Ramos (cell line): ENCODE measurements at regions not wholly inside any gene's neighbourhood (a gene's known extent, or its start where the extent isn't known, plus 50 kb on each side); places are given as distances from the start of the nearest gene placed in this dataset.

Experiments used
- in situ Hi-C: fragments of 300-500 bp; cut with MboI; formaldehyde crosslinking; loops from one replicate; pipeline ENCODE4 v1.14.3; 2022; ENCODE audit warnings: low sequenced_read_pairs; ENCODE audit not compliant: unreplicated experiment

DNA sequence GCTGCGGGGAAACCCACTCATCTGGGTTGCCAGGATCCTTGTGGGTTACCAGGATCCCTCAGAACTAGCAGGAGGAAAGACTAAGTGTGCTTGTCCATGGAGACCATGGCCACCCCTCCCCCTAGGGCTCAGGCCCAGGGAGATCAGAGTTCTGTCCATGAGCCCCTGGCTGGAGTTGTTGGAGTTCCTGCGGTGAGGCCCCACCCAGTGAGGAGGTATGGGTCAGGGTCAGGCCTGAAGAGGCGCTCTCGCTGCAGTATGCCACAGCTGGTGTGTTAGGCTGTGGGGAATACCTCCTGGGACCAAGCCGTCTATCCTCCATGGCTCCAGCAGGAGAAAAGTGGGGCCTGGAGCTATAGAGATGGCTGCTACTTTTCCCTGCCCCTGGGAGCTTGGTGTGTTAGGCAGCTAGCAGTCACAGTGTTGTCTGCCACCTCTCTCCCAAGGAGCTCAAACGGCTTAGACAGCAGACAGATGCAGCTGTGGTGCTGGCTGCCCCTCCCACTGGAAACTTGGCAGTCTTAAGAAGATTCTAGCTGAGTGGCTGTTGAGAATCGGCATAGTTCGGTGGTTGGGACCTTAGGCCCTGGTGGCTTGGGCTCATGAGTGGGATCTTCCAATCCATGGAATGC is 240.3 kb upstream of the CELF4 start:
- in situ Hi-C loops, result no loop called here

DNA sequence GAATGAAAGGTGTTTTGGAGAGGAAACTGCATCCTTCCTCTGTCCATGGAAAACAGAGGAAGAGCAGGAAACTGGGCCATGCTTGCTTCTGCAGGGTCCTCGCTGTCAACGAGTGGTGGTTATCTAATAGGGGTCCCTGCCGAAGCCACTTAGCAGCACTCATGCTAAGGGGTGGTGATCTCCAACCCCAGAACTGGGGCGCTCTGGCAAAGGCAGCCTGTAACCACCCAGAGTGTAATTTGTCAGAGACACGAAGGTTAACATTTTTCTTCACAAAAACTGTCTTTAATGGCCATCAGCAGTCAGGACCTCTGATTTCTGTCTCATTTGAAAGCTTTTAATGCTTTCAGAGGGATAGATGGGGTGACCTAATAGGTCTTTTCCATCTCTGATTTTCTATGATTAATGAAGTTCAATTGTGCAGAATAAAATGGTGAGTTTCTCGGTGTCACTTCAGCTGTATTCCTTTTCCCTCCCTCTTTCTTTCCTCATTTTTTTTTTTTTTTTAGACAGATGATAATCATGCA is 231.3 kb upstream of the CELF4 start:
- in situ Hi-C loops, result no loop called here

DNA sequence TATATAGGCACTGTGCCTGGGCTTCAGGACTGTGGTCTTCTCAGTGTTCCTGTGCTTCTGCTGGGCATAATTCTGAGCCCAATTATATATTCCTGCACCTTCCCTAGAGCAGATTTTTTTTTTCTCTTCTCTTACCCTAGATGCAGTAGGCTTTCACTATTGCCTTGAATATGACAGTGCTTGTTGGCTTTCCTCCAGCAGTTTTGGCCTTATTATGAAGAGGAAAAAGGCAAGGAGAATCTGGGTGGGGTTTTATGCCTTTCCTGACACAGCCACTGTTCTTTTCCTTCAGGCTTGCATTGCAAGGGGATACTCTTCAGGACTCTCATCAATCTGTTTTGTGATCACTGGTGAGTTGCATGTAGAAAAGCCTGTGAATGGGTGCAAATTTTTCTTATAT is 221.9 kb upstream of the CELF4 start:
- in situ Hi-C loops, result no loop called here

DNA sequence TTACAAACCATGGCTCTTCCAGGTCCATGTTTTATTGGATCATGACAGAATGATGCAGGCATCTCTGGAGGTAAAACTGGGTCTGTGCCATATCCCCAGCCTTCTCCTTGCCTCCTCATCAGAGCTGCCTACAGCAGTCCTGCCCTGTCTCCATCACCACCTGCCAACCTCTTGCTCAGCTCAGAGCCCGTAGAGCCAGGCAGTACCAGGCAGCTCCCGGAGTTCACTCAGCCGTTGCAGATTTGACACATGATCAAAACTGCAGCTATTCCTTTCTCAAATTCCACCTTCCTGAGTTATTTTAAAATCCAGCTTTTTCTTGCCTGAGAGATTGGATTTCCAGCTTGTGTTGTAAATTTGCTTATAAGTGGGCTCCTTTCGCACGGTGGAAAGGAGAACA is 218.2 kb upstream of the CELF4 start:
- in situ Hi-C loops, result no loop called here

DNA sequence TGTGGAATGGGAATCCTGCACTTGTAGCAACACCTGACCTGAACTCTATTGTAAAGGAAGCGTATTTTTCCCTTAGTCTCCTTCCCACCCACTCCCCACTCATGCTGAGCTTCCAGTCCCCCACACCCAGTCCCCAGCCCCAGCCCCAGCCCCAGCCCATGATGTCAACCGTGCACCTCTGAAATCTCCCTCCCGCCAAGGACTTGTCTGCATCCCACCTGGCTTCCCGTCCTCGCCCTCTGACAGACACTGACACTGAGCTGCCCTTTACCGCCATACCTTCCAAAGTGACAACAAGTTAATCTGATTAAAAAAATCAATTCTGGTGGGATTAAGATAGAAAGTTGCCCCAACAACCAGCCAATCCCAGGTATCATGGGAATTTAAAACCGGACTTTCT is 213.6 kb upstream of the CELF4 start:
- in situ Hi-C loops, result no loop called here

DNA sequence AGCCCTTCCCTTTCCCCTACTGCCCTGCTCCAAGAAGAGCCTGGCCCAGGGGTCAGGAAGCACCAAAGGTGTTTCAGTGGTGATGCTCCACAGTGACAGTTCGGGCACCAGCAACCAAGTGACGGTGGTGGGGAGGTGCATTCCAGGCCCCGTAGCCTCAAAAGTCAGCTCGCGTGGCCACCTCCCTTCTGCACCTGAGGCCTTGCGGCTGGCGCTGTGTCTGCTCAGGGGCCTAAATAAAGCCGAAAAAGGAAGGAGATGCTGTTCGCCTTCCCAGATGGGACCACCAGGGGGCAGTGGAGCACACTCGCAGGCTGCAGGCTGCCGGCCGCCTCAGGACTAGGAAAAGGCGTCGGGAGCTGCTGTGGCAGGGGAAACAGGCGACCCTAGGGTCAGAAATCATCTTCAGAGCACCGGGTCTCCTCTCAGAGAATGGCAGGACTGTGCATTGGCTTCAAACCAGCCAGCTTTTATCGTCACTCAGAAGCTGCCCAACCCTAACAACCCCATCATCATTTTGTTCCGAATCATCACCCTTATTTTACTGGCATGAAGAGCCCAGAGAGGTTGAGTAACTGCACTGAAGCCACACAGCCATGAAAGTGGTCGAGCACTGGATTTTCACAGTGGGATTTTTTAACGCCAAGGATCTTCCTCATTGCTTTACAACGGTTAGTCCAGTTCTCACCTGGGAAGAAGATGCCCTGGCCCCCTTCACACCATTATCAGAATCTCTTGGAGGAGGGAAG is 213.0 kb upstream of the CELF4 start:
- in situ Hi-C loops, result no loop called here

DNA sequence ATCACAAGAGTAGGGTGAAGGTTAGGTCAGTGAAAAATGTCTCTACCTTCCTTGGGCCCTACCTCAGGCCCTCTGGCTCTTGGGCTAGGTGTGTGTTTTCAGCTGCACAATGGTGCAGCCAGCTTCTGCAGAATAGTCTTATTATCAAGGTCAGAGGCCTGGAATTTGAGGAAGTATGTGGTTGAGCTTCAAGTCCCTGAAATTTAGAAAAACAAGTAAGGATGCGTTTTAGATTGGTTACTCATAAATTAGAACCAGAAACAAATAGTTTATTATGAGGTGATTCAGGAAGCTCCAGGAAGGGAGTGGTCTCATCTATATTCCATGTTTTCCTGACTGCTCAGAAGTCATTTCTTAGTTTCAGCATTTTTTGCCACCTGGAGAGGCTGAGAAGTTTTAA is 204.2 kb upstream of the CELF4 start:
- in situ Hi-C loops, result no loop called here

DNA sequence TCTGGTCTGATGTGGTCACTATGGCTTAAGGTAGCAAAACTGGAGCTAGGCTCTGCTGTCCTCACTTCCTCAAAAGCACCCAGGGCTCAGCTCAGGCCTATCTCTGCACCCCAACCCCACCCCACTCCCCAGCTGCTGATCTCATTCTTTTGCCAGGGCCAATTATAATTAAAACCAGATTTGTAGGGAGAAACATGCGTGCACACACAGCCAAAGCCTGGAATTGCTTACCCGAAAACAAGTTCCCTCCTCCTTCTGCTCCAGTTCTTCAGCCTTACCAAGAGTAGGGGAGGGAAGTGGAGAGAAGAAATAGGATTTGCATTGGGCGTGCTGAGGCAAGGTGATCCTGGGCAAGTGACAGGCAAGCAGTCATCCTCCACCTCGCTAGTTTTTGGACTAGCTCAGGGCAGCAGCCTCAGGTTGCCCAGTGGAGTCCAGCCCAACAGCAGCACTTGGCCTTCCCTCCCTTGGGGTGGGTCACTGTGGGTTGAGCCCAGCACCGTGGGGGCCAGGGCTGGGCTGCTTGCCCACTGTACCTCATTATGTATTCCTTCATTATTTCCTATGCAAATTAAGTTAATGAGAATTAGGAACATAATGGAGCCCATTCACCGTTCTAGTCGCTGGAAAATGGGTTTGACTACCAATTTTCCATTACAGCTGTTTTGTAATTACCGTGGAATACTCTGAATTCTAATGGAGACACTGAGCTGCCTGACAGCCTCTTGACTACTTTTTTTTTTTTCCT is 199.1 kb upstream of the CELF4 start:
- in situ Hi-C loops, result no loop called here

DNA sequence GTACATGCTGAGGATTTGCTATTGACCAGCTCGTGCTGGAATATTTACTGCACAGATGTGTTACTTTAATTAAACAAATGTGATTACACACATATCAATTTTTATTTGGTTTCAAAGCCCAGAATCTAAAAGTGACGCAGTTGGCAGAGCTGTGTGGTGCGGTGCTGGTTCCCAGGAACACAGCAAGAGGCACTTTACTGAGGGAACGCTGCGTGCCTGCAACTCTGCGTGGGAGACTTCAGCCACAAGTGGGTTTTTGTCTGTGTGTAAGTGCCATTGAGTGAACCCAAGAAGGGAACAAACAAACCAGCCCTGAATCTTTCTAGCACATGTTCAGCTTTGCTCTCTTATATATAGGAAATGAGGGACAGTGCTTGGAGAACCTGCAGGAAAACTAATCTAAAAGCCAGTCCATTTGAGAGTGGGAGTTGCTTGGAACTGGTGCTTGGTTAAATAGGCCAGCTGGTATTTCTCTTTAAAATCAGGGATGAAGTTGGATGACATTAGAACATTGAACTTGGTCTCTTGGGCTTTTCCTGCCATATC is 196.6 kb upstream of the CELF4 start:
- in situ Hi-C loops, result no loop called here

DNA sequence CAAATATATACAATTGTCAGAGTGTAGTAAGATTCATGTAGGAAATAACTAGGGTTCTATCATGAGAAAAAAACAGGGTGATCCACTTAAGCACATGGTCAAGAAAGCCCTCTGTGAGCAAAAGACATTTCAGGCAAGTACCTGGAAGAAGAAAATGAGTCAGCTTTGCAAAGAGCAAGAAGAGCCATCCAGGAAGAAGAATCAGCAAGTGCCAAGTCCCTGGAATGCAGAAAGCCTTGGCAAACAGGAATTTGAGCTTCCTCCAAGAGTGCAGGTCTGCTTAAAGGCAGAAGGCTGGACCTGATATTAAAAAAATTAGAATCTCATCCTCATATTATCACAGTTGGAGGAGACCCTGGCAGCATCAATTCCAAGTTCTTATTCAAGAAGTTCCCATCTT is 188.5 kb upstream of the CELF4 start:
- in situ Hi-C loops, result no loop called here

DNA sequence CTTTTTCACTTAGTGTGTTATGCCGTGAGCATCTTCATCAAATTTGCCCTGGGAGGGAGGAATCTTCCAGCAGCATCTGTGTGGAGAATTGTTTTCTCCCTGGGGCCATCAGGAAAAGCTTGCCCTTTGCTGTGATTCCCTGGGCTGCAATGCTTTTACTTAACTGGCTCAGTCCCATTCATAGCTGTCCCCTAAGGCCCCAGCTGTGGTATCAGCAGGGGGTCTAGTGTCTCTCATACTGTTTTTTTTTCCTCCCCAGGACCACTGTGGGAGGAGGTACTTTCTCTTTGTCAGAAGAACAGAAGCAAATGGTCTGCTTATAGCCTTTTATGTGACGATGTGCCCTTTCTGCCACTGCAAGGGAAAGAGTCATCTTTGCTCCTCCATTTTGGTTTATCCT is 176.8 kb upstream of the CELF4 start:
- in situ Hi-C loops, result no loop called here

DNA sequence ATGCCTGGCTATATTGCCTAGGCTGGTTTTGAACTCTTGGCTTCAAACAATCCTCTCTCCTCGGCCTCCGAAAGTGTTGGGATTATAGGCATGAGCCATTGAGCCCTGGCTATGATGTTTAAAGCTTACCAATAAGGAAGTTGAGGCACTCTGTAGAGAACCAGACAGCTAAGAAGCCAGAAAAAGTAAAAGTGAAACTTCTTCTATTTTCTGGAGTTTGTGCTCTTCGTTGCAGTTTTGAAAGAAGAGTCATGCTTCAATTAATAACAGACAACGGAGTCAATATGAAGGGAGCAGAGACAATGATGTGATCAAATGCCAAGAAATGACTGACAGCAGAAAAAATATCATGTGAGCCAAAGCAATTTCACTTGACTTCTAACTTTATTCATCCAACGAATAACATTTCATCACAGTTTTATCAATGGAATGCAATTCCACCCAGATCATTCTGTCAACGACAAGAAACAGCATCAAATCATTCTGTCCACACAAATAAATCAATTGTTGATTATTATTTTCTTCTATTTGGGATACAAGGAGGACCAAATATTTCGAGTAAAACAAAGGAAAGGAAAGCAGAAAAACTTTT is 175.5 kb upstream of the CELF4 start:
- in situ Hi-C loops, result no loop called here

DNA sequence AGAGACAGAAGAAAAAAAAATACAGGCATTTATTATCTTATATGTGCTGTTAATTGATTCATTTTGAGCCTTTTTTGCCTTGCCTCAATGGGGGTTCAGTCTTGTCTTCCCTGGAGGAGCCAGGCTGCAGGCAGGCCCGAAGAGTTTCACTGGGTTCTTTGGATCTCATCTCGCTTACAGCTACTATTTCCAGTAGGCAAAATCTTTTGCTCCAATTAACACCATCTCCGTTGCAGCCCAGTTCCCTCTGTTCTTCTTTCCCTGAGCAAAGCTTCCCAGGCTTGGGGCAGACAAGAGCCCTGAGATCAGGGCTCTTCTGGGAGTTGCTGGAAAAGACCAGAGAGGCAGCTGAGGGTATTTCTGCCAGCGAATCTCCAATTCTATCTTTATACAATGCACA is 168.8 kb upstream of the CELF4 start:
- in situ Hi-C loops, result no loop called here

DNA sequence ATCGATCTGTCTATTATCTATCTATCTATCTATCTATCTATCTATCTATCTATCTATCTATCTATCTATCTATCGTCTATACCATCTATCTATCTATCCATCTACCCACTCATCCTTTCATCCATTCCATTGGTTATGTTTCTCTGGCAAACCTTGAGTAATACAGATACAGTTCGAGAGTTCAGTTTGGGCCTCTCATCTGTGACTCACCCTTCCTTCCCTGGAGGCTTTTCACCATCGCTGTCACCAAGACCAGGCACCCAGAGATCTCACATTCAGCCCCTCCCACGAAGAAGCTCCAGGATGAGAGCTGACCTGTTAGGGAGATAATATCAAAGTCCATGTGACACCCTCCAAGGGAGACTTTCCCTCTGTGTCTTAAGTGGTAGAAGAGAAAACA is 164.1 kb upstream of the CELF4 start:
- in situ Hi-C loops, result no loop called here

DNA sequence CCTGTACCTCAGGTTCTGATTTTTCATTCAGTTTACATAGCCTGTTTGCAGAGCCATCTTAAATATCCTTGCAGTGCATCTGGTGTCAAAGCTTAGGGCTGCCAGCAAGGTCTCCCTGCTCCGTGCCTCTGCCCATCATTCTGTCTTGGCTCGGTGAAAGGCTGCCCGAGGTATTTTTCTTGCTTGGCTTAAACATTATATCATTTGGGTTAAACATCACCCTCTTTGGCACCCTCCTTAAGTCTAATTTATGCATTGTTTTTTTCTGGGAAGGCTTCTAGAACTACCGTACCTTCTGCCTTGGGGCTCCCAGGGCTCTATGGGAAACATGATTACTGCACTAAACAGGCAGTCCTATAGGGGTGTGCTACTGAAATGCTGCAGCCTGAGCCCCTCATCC is 158.6 kb upstream of the CELF4 start:
- in situ Hi-C loops, result no loop called here

DNA sequence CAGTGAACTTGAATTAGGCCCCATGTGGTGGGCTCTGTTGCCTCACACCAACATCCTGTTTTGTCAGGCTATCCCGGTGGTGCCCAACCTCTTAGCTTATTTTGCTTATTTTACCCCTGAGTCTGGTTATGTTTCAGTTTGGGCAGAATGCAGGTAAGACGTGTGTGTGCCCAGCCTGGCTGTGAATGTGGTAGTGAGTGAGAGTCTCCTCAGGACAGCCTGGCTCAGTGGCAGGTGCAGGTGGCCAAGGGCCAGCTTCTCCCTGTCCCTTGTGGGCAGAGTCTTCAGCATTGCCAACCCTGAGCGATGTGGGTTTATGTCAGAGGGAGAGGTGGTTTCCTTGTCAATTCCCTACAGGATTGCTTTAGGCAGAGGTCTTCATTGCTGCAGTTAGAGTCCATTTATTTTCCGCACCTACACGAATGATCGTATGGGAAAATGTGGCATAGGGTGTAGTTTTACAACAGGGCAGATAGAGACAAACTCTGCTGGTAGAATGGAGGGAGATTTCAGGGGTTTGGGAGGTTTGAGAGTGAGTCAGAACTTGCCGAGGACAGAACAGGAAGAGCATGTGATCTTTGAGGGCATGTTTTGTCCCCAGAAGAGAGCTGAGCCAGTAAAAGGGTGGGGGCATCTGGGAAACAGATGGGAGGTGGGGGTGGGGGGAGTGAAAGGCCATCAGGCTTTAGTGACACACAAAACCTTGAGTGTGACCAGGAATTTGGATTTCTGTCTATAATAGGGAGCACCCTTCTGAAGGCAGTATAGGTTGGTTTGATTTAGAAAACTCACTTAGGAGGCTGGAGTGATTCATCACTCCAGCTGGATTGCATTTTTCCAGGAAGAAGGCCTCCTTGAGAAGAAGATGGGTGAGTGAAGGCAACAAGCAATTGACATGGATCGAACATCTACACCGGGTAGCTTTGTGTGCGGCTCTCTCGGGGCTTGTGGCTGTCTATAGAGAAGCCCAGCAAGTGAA is 156.2 kb upstream of the CELF4 start:
- in situ Hi-C loops, result no loop called here

DNA sequence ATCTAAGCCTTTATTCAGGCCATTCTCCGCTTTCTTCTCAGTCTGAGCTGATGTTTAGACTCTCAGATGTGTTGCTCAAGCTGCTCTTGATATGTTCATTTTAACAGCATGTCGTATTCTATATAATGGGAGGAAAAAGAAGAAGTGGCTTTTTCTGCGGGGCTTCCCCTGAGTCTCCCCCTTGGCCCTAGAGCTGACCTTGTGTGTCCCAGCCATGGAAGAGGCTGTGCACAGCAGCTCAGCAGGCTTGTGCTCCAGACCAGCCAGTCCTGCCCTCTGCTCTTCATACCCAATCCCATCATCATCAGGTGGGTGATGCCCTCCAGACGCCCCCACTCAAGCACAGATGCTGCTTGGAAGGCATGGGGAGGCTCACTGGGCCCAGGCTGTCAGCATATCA is 155.1 kb upstream of the CELF4 start:
- in situ Hi-C loops, result no loop called here

DNA sequence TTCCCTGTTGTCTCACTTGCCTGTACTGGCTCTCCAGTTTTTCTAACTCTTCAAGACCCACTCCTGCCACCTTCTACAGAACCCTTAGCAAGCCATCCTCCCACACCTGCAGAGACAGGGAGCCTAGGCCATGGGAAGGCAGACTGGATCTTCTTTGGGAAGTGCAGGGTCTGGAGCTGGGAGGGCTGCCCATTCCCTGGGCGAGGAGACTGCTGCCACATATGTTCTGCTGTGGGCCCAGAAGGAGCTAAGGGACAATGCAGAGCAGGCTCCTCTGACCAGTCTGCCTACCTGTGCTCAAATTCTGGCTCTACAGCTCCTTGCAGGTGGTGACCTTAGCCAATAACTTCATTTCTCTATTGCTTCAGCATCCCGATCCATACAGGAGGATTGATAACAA is 152.1 kb upstream of the CELF4 start:
- in situ Hi-C loops, result no loop called here

DNA sequence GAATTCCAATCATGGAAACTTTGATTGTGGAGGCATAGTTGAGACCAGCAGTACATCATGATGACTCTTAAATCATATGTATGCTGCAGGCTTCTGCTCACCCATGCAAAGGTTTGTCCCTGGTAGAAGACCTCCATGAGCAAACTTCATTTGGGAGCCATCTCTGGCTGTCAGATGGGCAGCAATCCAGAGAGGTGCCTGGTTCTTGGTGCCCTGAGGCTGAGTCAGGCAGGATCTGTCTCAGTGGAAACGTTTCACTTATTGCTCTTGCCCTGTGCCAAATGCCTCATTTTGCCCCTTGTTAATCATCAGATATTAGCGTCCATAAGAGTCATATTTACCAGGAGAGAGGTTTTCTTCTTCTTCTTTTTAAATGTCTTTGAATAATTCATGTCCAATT is 151.5 kb upstream of the CELF4 start:
- in situ Hi-C loops, result no loop called here
